ENCODE measurements at regions not wholly inside any gene's neighbourhood (a gene's known extent, or its start where the extent isn't known, plus 50 kb on each side); places are given as distances from the start of the nearest gene placed in this dataset.

DNA sequence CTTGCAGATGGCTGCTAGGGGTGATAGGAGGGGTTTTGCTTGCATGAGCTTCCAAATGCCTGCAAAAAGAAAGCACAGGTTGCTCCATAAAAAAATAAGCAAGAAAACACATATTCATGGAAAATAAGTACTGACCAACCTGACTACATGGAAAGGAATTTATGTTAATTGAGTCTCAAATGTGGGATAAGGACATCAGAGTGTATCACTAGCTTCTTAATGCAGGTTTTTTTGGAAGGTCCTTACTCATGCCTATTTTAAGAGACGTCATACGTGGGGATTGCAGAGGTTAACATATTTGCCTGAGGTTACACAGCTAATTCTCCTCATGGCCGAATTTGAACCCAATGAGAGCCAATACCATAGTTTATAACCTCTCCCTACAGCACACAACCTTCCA lies 116.2 kb downstream of the ASCL1 start:
- no peak overlapping the region for H3K18ac ChIP-seq (ENCODE audit: extremely low read depth, low read length)
- no peak overlapping the region for H2BK5ac ChIP-seq (ENCODE audit: low read depth, low read length)
- POLR2A ChIA-PET (ENCODE audit: partially characterized antibody), result no interaction called here
- no peak overlapping the region for H3K4me2 ChIP-seq (ENCODE audit: insufficient read depth in 1 of 2, low read depth in 2 of 2, low read length in 2 of 2)
- WGBS, 2 experiments (ENCODE audit: extremely low coverage in 1 of 2, insufficient coverage in 1 of 2, insufficient read length in 1 of 2, insufficient replicate concordance in 2 of 2, low coverage in 1 of 2, low lambda C conversion rate in 2 of 2, missing lambda C conversion rate in 1 of 2), result 87% methylated on average over 3 of the region's 3 CpGs; no CpG with 5 or more reads in 1 of the 2 experiments
- H3K23me2 ChIP-seq (ENCODE audit: low read depth, low read length), result no peaks in the 10 kb centered on the region; the same call in 1 of the 2 replicates
- no peak overlapping the region for H3K4me3 ChIP-seq (ENCODE audit: extremely low read depth in 1 of 4, insufficient read depth in 2 of 4, low read depth in 3 of 4, low read length in 4 of 4)
- no peak overlapping the region for H2BK15ac ChIP-seq (ENCODE audit: low read length)
- DNase-seq (ENCODE audit: low read depth in 1 of 2, low spot score in 2 of 2), result no peak
- TF ChIP-seq RFX5 (IDR thresholded peaks at IDR 0.05; ENCODE audit: borderline replicate concordance, low read depth, low read length), result no peak
- no peak for TF ChIP-seq CHD1 (IDR thresholded peaks at IDR 0.05; ENCODE audit: low read depth, low read length)
- TF ChIP-seq TEAD4 (IDR thresholded peaks at IDR 0.05; ENCODE audit: low read depth, low read length), result no peak
- no peak for TF ChIP-seq CHD2 (IDR thresholded peaks at IDR 0.05; ENCODE audit: low read length)
- TF ChIP-seq GABPA (IDR thresholded peaks at IDR 0.05; ENCODE audit: borderline replicate concordance, insufficient read depth, low read length), result no peak
- no peak for TF ChIP-seq MAFK (IDR thresholded peaks at IDR 0.05; ENCODE audit: low read depth, low read length)
- no peak for TF ChIP-seq JUND (IDR thresholded peaks at IDR 0.05; ENCODE audit: low read length)
- no peak for TF ChIP-seq BCL11A (IDR thresholded peaks at IDR 0.05; ENCODE audit: low read depth in 2 of 2, low read length in 2 of 2)
- no peak for TF ChIP-seq RAD21 (IDR thresholded peaks at IDR 0.05 in 1 of 2, conservative IDR thresholded peaks at IDR 0.05 in 1 of 2; ENCODE audit: low read depth in 2 of 2, low read length in 2 of 2)
- TF ChIP-seq BACH1 (IDR thresholded peaks at IDR 0.05; ENCODE audit: low read length), result no peak
- TF ChIP-seq YY1 (IDR thresholded peaks at IDR 0.05; ENCODE audit: low read depth, low read length), result no peak
- no peak for TF ChIP-seq SIX5 (IDR thresholded peaks at IDR 0.05; ENCODE audit: low read depth, low read length)
- CTCF ChIA-PET (ENCODE audit: partially characterized antibody), result interaction anchor here (0.9 kb wide), 1 partner anchor 25 kb away, joined by 4 read pairs; no protein-coding TSS in a partner anchor
- no peaks in the 10 kb centered on the region for H3K79me1 ChIP-seq (ENCODE audit: low read depth, low read length)
- no peaks in the 10 kb centered on the region for H3K27me3 ChIP-seq (replicated peaks in 1 of 4; ENCODE audit: control insufficient read depth in 3 of 4, extremely low read depth in 1 of 4, insufficient read depth in 3 of 4, low read length in 3 of 4)
- H3K4ac ChIP-seq (replicated peaks; ENCODE audit: insufficient read length, low read depth, low read length), result no peak overlapping the region
- no peak overlapping the region for H4K8ac ChIP-seq (ENCODE audit: extremely low read depth, insufficient read depth, low read length)
- no peak overlapping the region for H2AK5ac ChIP-seq (ENCODE audit: low read depth, low read length)
- no peaks in the 10 kb centered on the region for H3K4me1 ChIP-seq (replicated peaks in 1 of 4; ENCODE audit: control insufficient read depth in 3 of 4, insufficient read depth in 4 of 4, low read length in 3 of 4)
- no peak overlapping the region for H3K14ac ChIP-seq (ENCODE audit: insufficient read length)
- no peak overlapping the region for H2BK120ac ChIP-seq (replicated peaks; ENCODE audit: low read depth, low read length)
- H3K56ac ChIP-seq (replicated peaks; ENCODE audit: insufficient read length, low read depth, low read length), result no peak overlapping the region
- H2BK12ac ChIP-seq (ENCODE audit: low read depth, low read length), result no peak overlapping the region
- no peak overlapping the region for H4K91ac ChIP-seq (replicated peaks; ENCODE audit: insufficient read length, low read length)
- no peaks in the 10 kb centered on the region for H3K9me3 ChIP-seq (ENCODE audit: insufficient read depth in 2 of 2, low read depth in 1 of 2, low read length in 1 of 2)
- no peaks in the 10 kb centered on the region for H3K36me3 ChIP-seq (ENCODE audit: control insufficient read depth in 2 of 4, insufficient read depth in 4 of 4, low read length in 3 of 4)
- H4K5ac ChIP-seq (ENCODE audit: insufficient read length, low read depth, low read length), result no peak overlapping the region
- no peak overlapping the region for H2AFZ ChIP-seq (ENCODE audit: low read length)
- no peak overlapping the region for H3K9ac ChIP-seq (replicated peaks in 1 of 4; ENCODE audit: extremely low read depth in 1 of 4, low read depth in 3 of 4, low read length in 3 of 4)
- no peak overlapping the region for H2BK20ac ChIP-seq (ENCODE audit: low read length)
- no peaks in the 10 kb centered on the region for H4K20me1 ChIP-seq (replicated peaks in 1 of 2; ENCODE audit: control insufficient read depth in 1 of 2, insufficient read depth in 2 of 2, low read length in 2 of 2)
- FAIRE-seq, result no peak
- no peak overlapping the region for H3K23ac ChIP-seq (ENCODE audit: insufficient read length)
- H3K27ac ChIP-seq (ENCODE audit: low read depth, low read length), result no peak overlapping the region
- H3K79me2 ChIP-seq (ENCODE audit: control insufficient read depth in 1 of 2, insufficient read depth in 2 of 2, low read length in 2 of 2), result no peaks in the 10 kb centered on the region
